GM19463 (cell line): ENCODE measurements at regions not wholly inside any gene's neighbourhood (a gene's known extent, or its start where the extent isn't known, plus 50 kb on each side); places are given as distances from the start of the nearest gene placed in this dataset.
"Not testable (repeated sequence)": the region's sequence is repeated elsewhere in the genome, so short reads cannot be mapped to it uniquely, and the experiment has no call there.

Experiments used
- ATAC-seq: cut with Tn5 transposase; IDR thresholded peaks from one replicate; pipeline ENCODE4 v1.9.1; 2021; ENCODE audit warnings: mild to moderate bottlenecking, moderate library complexity; ENCODE audit not compliant: unreplicated experiment

DNA sequence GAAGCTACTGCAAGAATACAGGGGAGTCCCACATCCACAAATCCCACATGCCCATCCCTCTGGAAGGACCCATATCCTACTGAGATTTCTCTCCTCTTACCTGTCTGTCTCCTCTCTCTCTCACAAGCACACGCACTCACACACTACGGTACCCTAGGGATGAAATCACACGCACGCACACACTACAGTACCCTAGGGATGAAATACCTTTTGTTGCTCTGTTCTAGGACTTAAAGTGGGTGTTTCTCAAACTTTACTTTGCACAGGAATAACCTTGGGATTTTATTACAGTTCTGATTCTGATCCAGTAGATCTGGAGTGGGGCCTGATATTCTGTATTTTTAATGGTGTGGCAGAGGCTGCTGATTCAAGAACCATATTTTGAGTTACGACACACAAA lies 622.2 kb upstream of the ZNF385D start:
- no peak for ATAC-seq

DNA sequence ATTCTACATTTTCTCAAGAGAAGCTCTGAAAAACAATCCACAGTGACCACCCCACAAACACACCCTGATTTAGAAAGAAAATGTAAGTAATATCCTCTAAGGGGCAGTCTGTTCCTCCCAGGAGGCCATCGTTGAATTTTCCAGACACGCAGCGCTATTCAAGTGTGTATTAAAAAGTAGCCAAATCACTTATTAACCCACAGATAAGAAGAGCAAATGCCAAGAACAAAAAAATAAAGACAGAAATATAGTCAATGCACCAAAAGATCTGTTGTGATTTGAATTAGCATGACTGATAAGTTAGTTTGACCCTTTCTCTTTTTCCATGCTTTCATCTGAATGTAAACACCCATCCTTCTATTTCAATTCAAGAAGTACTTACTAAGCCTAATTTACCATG lies 622.8 kb upstream of the ZNF385D start:
- ATAC-seq, result no peak

DNA sequence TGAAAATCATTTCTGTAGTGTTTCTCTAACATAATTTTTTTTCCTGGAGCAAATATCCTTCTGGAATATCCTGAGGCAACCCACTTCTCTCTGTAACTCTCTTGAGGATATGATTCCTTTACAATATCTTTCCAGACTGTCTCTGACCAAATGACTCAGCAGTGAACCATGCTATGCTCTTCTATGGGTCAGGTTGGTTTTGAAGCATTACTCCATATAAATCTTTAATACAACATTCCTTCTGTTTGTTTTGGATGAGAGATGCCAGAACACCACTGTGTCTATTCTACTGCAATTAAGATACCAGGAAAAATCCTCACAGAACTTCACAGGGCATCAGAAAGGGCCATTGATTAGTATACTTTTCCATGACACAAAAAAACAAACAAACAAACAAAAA lies 626.4 kb upstream of the ZNF385D start:
- ATAC-seq, result no peak

DNA sequence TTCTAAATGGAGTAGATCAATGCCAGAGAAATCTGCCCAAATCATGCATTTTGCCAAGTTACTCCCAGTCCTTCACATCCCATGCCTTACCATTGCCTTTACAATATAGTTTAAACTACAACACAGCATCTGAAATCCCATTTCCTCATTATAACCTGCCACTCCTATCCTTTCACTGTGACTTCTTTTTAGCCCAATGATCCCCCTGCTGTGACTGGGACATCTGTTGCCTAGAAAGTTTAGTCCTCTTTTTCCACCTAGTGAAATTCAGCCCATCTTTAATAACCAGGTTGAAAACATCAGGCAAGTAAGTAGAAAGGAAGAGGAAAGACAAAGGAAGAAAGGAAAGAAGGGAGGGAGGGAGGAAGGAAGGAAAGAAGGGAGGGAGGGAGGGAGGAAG lies 627.9 kb upstream of the ZNF385D start:
- no peak for ATAC-seq

DNA sequence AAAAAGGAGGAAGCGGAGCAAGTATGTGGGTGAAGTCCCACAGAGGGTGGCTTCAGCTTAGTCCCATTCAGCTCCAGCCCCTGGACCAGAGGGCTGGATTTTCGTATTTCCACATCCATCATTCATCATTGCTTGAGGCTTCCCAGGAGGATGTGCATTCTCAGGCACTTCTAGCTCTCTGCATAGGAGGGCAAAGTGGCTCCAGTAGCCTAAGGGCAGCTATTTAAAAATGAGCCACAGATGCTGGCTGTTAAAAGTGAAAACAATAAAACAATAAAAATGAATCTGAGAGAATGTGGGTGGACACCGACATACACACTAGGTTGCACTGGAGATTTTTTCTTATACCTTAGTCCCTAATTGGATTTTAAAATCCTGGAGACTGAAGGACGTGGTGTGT lies 629.2 kb upstream of the ZNF385D start:
- ATAC-seq, result no peak

DNA sequence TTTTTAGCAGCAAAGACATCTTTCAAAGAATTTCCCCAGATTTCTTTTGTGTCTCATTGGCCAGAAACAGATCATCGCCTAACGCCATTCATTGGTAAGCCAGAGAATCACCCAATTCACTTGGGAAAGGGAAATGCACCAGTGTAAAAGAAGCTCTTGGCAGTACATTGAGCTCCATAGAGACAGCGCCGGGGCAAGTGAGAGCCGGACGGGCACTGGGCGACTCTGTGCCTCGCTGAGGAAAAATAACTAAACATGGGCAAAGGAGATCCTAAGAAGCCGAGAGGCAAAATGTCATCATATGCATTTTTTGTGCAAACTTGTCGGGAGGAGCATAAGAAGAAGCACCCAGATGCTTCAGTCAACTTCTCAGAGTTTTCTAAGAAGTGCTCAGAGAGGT lies 630.6 kb upstream of the ZNF385D start:
- not testable (repeated sequence) for ATAC-seq

DNA sequence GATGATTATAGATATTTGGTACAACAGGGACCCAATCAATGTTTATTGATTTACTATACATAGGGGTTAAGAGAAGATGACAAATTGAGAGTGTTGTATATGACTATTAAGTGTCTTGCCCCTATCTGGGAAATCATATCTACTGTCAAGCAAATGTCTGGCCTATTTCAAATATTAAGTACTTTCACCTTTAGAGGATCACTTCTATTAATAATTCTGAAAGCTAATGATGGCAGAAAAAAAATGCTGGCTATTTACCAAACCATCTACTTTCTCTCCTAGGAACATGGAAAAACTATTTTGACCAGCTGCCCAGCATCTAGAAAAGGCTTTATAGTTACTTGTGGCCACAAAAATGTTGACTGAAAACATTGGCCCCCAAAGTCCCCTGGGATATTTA lies 632.3 kb upstream of the ZNF385D start:
- no peak for ATAC-seq

DNA sequence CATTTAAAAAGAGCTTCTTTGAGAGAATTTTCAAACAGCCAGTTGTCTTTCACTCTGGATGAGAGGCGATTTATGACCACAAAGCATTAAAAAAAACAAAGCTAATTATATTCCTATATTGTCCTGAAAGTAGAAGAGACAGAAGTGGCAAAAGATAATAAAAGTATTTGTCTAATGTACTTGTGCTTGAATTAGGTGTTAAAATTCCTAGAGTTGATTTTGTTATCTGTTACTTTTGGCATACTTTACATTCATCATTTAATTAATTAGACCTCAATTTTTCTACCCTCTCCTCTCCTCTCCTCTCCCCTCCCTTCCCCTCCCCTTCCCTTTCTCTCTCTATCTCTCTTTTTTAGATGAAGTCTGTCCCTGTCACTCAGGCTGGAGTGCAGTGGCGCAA lies 635.1 kb upstream of the ZNF385D start:
- no peak for ATAC-seq

DNA sequence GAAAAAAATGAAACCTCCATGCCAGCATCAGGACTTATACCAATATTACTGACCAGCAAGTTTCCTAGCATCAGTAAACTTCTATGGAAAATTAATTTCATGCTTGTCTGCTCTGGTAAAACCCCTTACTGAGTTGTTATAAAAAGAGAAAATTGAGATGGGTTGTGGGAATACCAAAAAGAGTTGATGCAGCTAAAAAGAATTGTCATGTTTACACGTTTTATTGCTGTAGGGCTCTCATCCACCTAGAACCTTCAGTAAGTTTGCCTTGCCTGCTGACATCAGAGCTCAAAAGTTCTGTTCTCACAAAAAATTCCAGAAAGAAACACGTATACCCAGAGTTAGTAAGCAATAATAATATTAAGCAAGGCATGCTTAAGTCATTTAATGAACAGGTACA lies 641.3 kb upstream of the ZNF385D start:
- ATAC-seq, result no peak

DNA sequence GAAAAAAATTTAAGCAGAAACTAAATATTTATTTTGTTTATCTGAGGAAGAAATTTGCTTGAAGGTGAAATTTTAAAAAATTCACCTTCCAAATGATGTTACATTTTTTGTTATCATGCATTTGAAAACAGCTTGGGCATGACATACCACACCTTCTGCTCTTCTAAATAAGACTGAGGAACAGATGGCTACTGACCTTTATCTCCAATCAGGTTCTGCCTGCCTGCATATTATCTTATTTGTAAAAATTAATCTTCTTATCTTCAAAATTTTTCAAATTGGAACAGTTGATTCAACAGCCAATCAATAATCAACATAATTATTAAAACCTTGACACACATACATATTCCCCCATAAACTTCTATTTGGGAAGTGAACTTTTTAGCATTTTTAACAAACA lies 641.8 kb upstream of the ZNF385D start:
- no peak for ATAC-seq

DNA sequence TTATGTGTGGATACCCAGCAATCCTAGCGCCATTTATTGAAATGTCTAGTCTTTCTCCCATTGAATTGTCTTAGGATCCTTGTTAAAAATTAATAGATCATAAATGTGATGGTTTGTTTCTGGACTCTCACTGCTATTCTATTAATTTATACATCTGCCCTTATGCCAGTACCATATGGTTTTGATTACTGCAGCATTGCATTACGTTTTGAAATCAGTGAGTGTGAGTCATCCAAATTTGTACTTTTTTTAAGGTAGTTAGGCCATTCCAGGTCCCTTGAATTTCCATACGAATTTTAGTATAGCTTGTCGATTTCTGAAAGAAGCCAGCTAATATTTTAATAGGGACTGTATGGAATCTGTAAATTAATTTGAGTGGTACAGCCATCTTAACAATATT lies 648.6 kb upstream of the ZNF385D start:
- no peak for ATAC-seq

DNA sequence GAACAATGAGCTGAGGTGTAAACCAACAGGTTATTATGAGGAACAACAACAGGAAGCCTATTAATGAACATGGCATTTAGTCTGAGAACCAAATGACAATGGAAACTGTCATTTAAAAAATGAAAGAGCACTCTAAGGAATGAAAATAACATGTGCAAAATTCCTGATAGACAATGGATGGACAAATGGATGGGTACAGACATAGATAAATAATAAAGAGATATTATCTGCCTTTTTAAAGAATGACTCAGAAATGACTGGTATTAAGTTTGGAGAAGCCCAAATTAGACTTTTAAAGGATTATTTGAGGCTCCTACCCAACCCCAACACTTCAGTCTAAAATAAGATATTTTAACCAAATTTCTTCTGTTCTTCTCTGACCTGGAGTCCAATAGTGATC lies 650.5 kb upstream of the ZNF385D start:
- ATAC-seq, result no peak

DNA sequence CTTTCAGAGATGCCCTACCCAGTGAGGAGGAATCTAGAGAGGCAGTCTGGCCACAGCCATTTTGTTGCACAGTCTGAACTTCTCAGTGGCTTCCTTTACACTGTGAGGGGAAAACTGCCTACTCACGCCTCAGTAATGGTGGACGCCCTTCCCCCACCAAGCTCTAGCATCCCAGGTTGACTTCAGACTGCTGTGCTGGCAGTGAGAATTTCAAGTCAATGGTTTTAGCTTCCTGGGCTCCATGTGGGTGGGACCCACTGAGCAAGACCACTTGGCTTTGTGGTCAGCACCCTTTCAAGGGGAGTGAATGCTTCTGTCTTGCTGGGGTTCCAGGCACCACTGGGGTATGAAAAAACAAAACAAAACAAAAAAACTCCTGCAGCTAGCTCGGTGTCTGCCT lies 663.2 kb upstream of the ZNF385D start:
- ATAC-seq, result no peak

DNA sequence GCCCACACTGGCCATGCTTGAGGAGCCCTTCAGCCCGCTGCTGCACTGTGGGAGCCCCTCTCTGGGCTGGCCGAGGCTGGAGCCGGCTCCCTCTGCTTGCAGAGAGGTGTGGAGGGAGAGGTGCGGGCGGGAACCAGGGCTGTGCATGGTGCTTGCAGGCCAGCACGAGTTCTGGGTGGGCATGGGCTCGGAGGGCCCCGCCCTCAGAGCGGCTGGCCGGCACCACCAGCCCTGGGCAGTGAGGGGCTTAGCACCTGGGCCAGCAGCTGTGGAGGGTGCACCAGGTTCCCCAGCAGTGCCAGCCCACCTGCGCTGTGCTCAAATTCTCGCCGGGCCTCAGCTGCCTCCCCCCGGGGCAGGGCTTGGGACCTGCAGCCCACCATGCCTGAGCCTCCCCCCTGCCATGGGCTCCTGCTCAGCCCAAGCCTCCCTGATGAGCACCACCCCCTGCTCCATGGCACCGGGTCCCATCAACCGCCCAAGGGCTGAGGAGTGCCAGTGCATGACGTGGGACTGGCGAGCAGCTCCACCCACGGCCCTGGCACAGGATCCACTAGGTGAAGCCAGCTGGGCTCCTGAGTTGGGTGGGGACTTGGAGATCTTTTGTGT lies 665.9 kb upstream of the ZNF385D start:
- ATAC-seq, result not testable (repeated sequence)

DNA sequence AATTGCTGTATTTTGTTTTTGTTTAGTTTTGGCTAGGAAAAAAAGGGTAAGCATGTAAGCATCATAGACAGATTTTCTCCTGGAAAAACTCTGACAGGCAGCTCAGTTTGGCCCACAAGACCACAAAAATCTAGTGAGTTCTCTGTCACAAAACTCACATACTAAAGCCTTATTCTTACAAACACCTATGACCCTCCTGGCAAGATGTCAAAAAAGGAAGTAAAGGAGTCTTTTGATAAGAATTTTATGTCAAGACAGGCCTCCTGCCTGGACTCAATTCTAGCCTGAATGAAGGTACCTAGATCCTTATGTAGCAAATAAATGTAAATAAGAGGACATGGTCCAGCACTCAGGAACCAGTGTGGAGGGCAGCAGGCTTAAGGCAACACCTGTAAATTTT lies 668.3 kb upstream of the ZNF385D start:
- no peak for ATAC-seq

DNA sequence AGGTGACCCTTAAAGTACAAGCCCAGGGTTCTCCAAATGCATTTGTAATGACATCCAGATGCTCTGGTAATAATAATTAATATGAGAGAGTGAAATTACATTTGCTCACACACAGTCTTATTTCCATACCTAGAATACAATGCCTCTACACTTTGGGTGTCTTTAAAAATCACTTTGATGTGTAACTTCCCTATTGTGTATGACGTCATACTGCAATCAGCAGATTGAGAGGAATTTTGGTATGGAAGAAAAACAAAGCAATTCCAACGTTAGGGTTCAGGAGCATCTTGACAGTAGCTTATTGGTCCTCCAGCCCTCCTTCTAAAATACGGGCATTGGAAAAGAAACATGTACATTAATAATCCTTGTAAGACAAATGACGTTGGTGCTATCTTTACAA lies 670.6 kb upstream of the ZNF385D start:
- no peak for ATAC-seq

DNA sequence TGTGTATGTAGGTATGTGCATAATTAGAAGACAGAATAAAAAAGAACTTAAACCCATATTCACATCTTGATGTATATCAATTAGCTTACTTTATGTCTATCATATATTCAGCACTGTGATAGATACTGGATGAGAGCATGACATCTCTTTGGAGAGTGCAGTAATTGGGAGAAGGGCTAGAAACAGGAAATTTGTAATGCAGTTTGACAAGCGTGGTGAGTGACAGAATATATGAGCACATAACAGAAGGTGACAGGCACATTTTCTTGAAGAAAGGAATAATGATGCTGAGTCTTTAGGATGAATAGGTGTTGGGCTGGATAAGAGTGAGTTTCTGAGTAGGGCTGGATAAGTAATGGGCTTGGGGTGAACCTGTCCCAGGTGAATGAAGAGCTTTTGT lies 680.3 kb upstream of the ZNF385D start:
- ATAC-seq, result no peak

DNA sequence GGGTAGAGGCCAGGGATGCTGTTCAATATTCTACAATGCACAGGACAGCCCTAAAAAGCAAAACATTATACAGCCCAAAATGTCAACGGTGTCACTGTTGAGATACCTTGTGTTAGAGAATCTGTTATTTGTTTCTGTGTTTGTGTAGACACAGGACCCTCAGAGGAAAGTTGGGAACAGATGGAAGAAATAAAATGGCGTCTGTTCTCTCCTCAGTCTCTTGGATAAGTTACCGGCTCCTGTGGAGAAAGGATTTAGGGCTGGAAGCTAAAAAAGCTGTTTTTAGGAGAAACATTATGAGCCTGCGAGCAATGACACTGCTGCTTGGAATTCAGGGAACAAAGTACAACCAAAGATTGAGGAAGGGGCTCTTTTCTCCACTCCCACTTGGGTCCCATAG lies 688.6 kb upstream of the ZNF385D start:
- ATAC-seq, result no peak

DNA sequence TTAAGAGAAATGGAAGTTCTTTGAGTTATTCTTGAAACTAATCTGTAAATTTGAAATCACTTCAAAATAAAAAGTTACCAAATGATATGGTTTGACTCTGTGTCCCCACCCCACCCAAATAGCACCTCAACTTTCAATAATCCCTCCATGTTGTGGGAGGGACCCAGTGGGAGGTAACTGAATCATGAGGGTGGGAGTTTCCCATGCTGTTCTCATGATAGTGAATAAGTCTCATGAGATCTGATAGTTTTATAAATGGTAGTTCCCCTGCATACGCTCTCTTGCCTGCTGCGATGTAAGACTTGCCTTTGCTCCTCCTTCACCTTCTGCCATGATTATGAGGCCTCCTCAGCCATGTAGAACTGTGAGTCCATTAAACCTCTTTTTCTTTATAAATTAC lies 690.7 kb upstream of the ZNF385D start:
- ATAC-seq, result no peak

DNA sequence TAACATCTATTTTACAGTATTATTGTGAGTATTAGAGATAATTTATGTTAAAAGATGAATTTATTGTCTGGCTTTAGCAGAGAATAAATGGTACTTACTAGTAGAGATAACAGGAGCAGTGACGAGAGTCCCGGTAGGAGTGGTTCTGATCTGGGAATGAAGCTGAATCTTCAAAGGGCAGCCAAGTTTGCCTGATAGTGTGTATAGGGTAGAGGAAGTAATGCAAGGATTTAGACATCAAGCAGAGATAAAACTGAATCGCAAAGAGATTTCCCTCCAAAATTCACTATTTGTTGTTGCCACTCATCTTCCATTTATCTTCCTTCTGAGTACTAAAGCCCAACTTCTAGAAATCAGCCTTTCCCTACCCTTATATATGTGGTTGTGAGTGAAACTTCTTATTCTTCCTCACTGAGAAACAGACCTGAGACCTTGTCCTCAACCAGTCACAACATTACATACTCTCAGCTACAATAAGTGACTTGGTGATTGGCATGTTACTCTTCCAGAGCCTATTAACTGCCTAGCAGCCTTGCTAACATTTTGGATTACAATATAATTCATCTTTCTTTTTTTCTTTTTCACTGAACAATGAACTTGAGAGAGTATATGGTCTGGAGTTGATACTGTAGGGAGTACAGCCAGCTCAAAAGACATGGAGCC lies 692.7 kb upstream of the ZNF385D start:
- ATAC-seq, result no peak

DNA sequence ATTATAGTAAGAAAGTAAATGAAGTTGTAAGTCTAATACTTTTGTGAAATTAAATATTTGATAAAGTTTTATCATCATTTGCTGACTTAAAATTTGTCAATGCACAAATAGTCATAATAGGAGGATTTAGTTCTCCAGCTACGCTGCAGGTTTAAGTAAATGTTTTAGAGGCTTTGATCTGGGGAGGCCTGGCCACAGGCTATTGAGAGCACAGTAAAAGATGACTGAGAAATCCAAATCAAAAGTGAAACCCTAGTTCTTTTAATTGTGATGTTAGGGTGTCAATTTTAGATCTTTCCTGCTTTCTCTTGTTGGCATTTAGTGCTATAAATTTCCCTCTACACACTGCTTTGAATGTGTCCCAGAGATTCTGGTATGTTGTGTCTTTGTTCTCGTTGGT lies 694.3 kb upstream of the ZNF385D start:
- ATAC-seq, result not testable (repeated sequence)

DNA sequence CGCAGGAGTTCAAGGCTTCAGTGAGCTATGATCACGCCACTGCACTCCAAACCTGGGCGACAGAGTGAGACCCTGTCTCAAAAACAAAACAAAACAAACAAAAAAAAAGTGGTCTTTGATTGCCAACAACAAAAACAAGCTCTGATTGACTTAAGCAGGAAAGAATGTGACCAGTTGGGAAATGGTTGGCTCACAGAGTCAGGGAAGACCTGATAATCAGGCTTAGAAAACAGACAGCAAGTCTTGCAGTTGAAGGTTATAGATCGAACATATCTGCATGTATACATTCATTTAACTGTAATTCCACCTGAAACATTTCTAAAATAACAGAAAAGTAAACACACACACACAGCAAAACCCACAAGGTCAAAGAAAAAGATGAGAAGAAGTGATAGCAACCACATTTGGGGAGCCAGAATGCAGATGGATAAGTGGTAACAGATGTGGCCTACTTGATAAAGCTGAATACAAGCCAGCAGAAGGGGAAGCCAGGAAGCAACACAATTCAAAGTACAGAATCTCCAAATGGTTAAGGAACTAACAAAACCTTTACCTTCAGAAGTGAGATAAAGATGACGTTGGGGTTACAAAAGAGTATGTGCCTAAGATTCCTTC lies 699.9 kb upstream of the ZNF385D start:
- ATAC-seq, result no peak

DNA sequence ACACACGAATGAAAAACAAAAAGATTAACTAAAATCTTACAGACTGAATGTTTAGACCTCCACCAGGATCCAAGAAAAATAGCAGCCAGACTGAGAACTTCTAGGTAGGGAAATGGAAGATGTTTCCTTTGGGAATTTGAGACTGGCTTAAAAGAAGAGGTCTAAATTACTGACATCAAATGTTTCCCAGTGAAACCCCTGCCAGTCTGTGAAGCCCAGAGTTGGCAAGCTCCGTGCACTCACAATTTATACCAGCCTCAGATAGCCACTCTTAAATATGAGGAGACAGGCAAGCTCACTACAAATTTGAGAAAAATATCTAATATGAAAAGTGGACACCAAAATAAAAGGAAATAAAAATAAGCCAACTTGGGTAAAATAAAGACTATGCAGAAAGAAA lies 700.5 kb upstream of the ZNF385D start:
- ATAC-seq, result no peak
